Neural cell (in vitro differentiated cells): ENCODE measurements at regions not wholly inside any gene's neighbourhood (a gene's known extent, or its start where the extent isn't known, plus 50 kb on each side); places are given as distances from the start of the nearest gene placed in this dataset.
"Not testable (repeated sequence)": the region's sequence is repeated elsewhere in the genome, so short reads cannot be mapped to it uniquely, and the experiment has no call there.

Source experiments
- H2AFZ ChIP-seq: fragments of 200-600, 300-800 bp; sonication (generic), shearing (Covaris generic); 2 replicates; pipeline ENCODE4 v1.6.0; 2014; ENCODE audit warnings: low read depth, mild to moderate bottlenecking, antibody characterized with exemption, low read length, moderate library complexity
- H3F3A ChIP-seq: fragments of 200-600 bp; shearing (Covaris generic); 2 replicates; pipeline ENCODE4 v1.6.1; 2016; ENCODE audit warnings: mild to moderate bottlenecking, moderate library complexity, mixed read lengths, antibody characterized with exemption, low read length; ENCODE audit not compliant: insufficient read depth, poor library complexity, severe bottlenecking
- H3K27ac ChIP-seq: fragments of 200-600, 300-800 bp; sonication (generic), shearing (Covaris generic); 2 replicates; pipeline ENCODE4 v1.5.1; 2014; ENCODE audit warnings: mild to moderate bottlenecking, low read length, moderate library complexity
- H3K27me3 ChIP-seq: fragments of 300-800, 200-600 bp; sonication (generic), shearing (Covaris generic); 2 replicates; pipeline ENCODE4 v1.6.0; 2014; ENCODE audit warnings: mild to moderate bottlenecking, low read depth, low read length, moderate library complexity; ENCODE audit not compliant: insufficient read depth
- H3K36me3 ChIP-seq: fragments of 300-800, 200-600 bp; sonication (generic), shearing (Covaris generic); 2 replicates; pipeline ENCODE4 v1.5.1; 2014; ENCODE audit warnings: mild to moderate bottlenecking, antibody characterized with exemption, low read length, moderate library complexity; ENCODE audit not compliant: insufficient read depth
- H3K4me2 ChIP-seq: fragments of 300-800, 200-600 bp; sonication (generic), shearing (Covaris generic); 2 replicates; pipeline ENCODE4 v1.6.0; 2014; ENCODE audit warnings: mild to moderate bottlenecking, low read length
- H3K4me3 ChIP-seq: fragments of 300-800, 200-600 bp; sonication (generic), shearing (Covaris generic); 2 replicates; pipeline ENCODE4 v1.5.1; 2014; ENCODE audit warnings: mild to moderate bottlenecking, low read length, moderate library complexity
- H3K79me2 ChIP-seq: fragments of 200-600 bp; shearing (Covaris generic); replicated peaks from 2 replicates; pipeline ENCODE4 v1.6.0; 2014; ENCODE audit warnings: mild to moderate bottlenecking, low read length, moderate library complexity; ENCODE audit not compliant: insufficient read depth
- H3K9ac ChIP-seq: fragments of 300-800, 200-600 bp; sonication (generic), shearing (Covaris generic); 2 replicates; pipeline ENCODE4 v1.6.1; 2016; ENCODE audit warnings: mild to moderate bottlenecking, low read length, mixed read lengths
- H3K9me2 ChIP-seq: fragments of 200-600 bp; shearing (Covaris generic); 2 replicates; pipeline ENCODE4 v1.6.1; 2016; ENCODE audit warnings: mild to moderate bottlenecking, low read length, mixed read lengths; ENCODE audit not compliant: insufficient read depth
- H3K9me3 ChIP-seq: fragments of 200-600, 300-800 bp; sonication (generic), shearing (Covaris generic); 2 replicates; pipeline ENCODE4 v1.6.1; 2016; ENCODE audit warnings: mild to moderate bottlenecking, mixed run types, low read length, moderate library complexity, mixed read lengths
- H4K20me1 ChIP-seq: fragments of 200-600 bp; shearing (Covaris generic); 2 replicates; pipeline ENCODE4 v1.6.1; 2016; ENCODE audit warnings: mild to moderate bottlenecking, mixed run types; ENCODE audit not compliant: insufficient read depth
- CTCF ChIP-seq: fragments of 450-650 bp; IDR thresholded peaks from 2 replicates; pipeline ENCODE4 v1.5.1; 2014; ENCODE audit warnings: antibody characterized with exemption, mild to moderate bottlenecking, moderate library complexity; ENCODE audit not compliant: poor library complexity, severe bottlenecking
- EP300 ChIP-seq: fragments of 450-650 bp; conservative IDR thresholded peaks from 2 replicates; pipeline ENCODE4 v1.6.1; 2014; ENCODE audit warnings: antibody characterized with exemption, mild to moderate bottlenecking, moderate library complexity; ENCODE audit not compliant: poor library complexity, severe bottlenecking
- EZH2 ChIP-seq: fragments of 200-600, 300-800 bp; shearing (Covaris generic), sonication (generic); IDR thresholded peaks from 2 replicates; pipeline ENCODE4 v1.6.1; 2014; ENCODE audit warnings: antibody characterized with exemption, low read length, borderline replicate concordance, mild to moderate bottlenecking; ENCODE audit not compliant: insufficient read depth, poor library complexity, severe bottlenecking
- MXI1 ChIP-seq: fragments of 450-650 bp; conservative IDR thresholded peaks from 2 replicates; pipeline ENCODE4 v1.6.1; 2014; ENCODE audit warnings: antibody characterized with exemption, mild to moderate bottlenecking; ENCODE audit not compliant: poor library complexity, severe bottlenecking
- POLR2AphosphoS5 ChIP-seq: IDR thresholded peaks from 2 replicates; pipeline ENCODE4 v1.6.1; 2012
- RAD21 ChIP-seq: fragments of 450-650 bp; conservative IDR thresholded peaks from 2 replicates; pipeline ENCODE4 v1.6.1; 2014; ENCODE audit warnings: antibody characterized with exemption, mild to moderate bottlenecking, moderate library complexity
- REST ChIP-seq: IDR thresholded peaks from 2 replicates; pipeline ENCODE4 v1.6.1; 2012; ENCODE audit warnings: borderline replicate concordance
- SMC3 ChIP-seq: fragments of 450-650 bp; conservative IDR thresholded peaks from 2 replicates; pipeline ENCODE4 v1.6.1; 2014; ENCODE audit warnings: antibody characterized with exemption, mild to moderate bottlenecking, moderate library complexity; ENCODE audit not compliant: poor library complexity
- TAF1 ChIP-seq: IDR thresholded peaks from 2 replicates; pipeline ENCODE4 v1.6.1; 2012; ENCODE audit warnings: low read depth

GRCh38 chr22:49683032-49683431 is 144.6 kb downstream of the BRD1 start:
- no peaks in the 10 kb centered on the region for H4K20me1 ChIP-seq
- no peak overlapping the region for H3K27ac ChIP-seq
- H3K4me3 ChIP-seq = no peak overlapping the region
- H2AFZ ChIP-seq = no peak overlapping the region
- no peak overlapping the region for H3K9ac ChIP-seq
- TF ChIP-seq EZH2 (no peak), EP300 (no peak), REST (no peak), RAD21 (no peak), TAF1 (no peak), MXI1 (no peak), SMC3 (no peak), POLR2AphosphoS5 (no peak), CTCF (no peak)
- no peaks in the 10 kb centered on the region for H3K79me2 ChIP-seq
- no peaks in the 10 kb centered on the region for H3K9me3 ChIP-seq
- H3K9me2 ChIP-seq = no peaks in the 10 kb centered on the region
- H3F3A ChIP-seq = no peaks in the 10 kb centered on the region
- no peak overlapping the region for H3K4me2 ChIP-seq
- H3K27me3 ChIP-seq = no peaks in the 10 kb centered on the region
- H3K36me3 ChIP-seq = no peaks in the 10 kb centered on the region

- H2AFZ ChIP-seq, H3K79me2 ChIP-seq, H3K4me2 ChIP-seq, H3K9me2 ChIP-seq, H3F3A ChIP-seq, H4K20me1 ChIP-seq, H3K9me3 ChIP-seq, H3K27ac ChIP-seq, H3K36me3 ChIP-seq, H3K4me3 ChIP-seq, H3K27me3 ChIP-seq, H3K9ac ChIP-seq: not testable (repeated sequence)
Observed at GRCh38 chr22:49680819-49681218, 146.9 kb downstream of the BRD1 start.

- H3K9me2 ChIP-seq = no peaks in the 10 kb centered on the region
- no peak overlapping the region for H3K9ac ChIP-seq
- H3K27me3 ChIP-seq = no peaks in the 10 kb centered on the region
- no peaks in the 10 kb centered on the region for H3K79me2 ChIP-seq
- H4K20me1 ChIP-seq = no peaks in the 10 kb centered on the region
- TF ChIP-seq TAF1 = no peak
- TF ChIP-seq RAD21 = no peak
- no peak for TF ChIP-seq CTCF
- TF ChIP-seq MXI1 = no peak
- no peak for TF ChIP-seq SMC3
- TF ChIP-seq EP300 = no peak
- no peak for TF ChIP-seq POLR2AphosphoS5
- H3K9me3 ChIP-seq = no peaks in the 10 kb centered on the region
- no peaks in the 10 kb centered on the region for H3K36me3 ChIP-seq
- H3F3A ChIP-seq = no peaks in the 10 kb centered on the region
- H2AFZ ChIP-seq = no peak overlapping the region
- no peak overlapping the region for H3K27ac ChIP-seq
- H3K4me3 ChIP-seq = no peak overlapping the region
- H3K4me2 ChIP-seq = no peak overlapping the region
Observed at GRCh38 chr22:49678842-49679170, 148.9 kb downstream of the BRD1 start.
